Parathyroid adenoma (tissue), 2 donors: ENCODE measurements at regions not wholly inside any gene's neighbourhood (a gene's known extent, or its start where the extent isn't known, plus 50 kb on each side); places are given as distances from the start of the nearest gene placed in this dataset.

ENCODE experiments used
- H2AFZ ChIP-seq: fragments of 300-600 bp; sonication (generic); one replicate; pipeline ENCODE4 v1.7.0; 2017; ENCODE audit warnings: antibody characterized with exemption, mild to moderate bottlenecking
- H3K27ac ChIP-seq: fragments of 300-600 bp; sonication (generic); one replicate; pipeline ENCODE4 v1.7.0; 2017
- H3K27me3 ChIP-seq: fragments of 300-600 bp; sonication (generic); one replicate; pipeline ENCODE4 v1.7.0; 2017; ENCODE audit warnings: low read length; ENCODE audit not compliant: control insufficient read depth, insufficient read depth
- H3K36me3 ChIP-seq: fragments of 300-600 bp; sonication (generic); one replicate; pipeline ENCODE4 v1.7.0; 2017; ENCODE audit warnings: low read length; ENCODE audit not compliant: control insufficient read depth, insufficient read depth
- H3K4me1 ChIP-seq: fragments of 300-600 bp; sonication (generic); one replicate; pipeline ENCODE4 v1.7.0; 2017; ENCODE audit warnings: control low read depth
- H3K4me2 ChIP-seq: fragments of 300-600 bp; sonication (generic); one replicate; pipeline ENCODE4 v1.7.0; 2017; ENCODE audit warnings: low read length
- H3K4me3 ChIP-seq: fragments of 300-600 bp; sonication (generic); one replicate; pipeline ENCODE4 v1.7.0; 2017; ENCODE audit warnings: low read depth, low read length
- H3K79me2 ChIP-seq: fragments of 300-600 bp; sonication (generic); one replicate; pipeline ENCODE4 v1.7.0; 2017; ENCODE audit warnings: control low read depth
- H3K9ac ChIP-seq: fragments of 300-600 bp; sonication (generic); one replicate; pipeline ENCODE4 v1.7.0; 2017; ENCODE audit warnings: mild to moderate bottlenecking
- H3K9me3 ChIP-seq: fragments of 300-600 bp; sonication (generic); one replicate; pipeline ENCODE4 v1.7.0; 2017; ENCODE audit warnings: low read length; ENCODE audit not compliant: control insufficient read depth
- TF ChIP-seq, protein P1 (sequence below): fragments of 300-600 bp; sonication (generic); IDR thresholded peaks from one replicate; pipeline ENCODE4 v1.7.0; 2017; ENCODE audit warnings: antibody characterized with exemption, mild to moderate bottlenecking
- donor health status: primary hyperparathyroidism.

DNA sequence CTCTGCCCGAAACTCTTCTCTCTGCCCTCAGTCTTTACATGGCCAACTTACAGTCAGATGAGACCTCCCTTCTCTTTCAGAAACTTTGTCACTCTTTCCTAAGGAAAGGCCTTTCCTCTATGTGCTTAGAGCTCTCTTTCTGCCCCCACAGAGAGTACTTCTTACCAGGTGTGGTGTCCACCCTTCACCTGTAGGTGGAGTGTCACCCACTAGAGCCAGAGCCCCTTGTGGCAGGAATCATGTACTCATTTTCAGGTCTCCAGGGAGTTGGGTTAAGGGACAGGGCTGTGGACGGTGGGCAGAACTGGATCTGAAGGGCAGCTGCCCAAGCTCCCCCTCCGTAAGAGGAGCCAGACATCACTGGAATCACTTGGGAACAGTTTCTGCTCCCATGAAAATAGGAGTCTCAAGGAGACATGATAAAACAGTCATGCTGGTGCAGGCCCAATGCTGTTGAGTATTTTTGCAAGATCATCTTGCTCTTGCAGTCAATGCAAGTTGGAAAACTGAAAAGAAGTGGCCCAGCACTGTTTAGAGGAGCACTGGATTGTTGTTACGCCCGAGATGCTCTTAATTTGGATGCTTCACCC is 436.7 kb downstream of the ZSWIM6 start:
- Histone ChIP-seq H3K4me2 (no peak overlapping the region), H3K9ac (no peak overlapping the region), H2AFZ (no peak overlapping the region), H3K79me2 (no peaks in the 10 kb centered on the region), H3K36me3 (no peaks in the 10 kb centered on the region), H3K4me1 (no peaks in the 10 kb centered on the region), H3K27ac (no peak overlapping the region), H3K9me3 (no peaks in the 10 kb centered on the region), H3K27me3 (no peaks in the 10 kb centered on the region), H3K4me3 (no peak overlapping the region)
- TF ChIP-seq, protein P1, sequence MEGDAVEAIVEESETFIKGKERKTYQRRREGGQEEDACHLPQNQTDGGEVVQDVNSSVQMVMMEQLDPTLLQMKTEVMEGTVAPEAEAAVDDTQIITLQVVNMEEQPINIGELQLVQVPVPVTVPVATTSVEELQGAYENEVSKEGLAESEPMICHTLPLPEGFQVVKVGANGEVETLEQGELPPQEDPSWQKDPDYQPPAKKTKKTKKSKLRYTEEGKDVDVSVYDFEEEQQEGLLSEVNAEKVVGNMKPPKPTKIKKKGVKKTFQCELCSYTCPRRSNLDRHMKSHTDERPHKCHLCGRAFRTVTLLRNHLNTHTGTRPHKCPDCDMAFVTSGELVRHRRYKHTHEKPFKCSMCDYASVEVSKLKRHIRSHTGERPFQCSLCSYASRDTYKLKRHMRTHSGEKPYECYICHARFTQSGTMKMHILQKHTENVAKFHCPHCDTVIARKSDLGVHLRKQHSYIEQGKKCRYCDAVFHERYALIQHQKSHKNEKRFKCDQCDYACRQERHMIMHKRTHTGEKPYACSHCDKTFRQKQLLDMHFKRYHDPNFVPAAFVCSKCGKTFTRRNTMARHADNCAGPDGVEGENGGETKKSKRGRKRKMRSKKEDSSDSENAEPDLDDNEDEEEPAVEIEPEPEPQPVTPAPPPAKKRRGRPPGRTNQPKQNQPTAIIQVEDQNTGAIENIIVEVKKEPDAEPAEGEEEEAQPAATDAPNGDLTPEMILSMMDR, result peak; percentile 81

DNA sequence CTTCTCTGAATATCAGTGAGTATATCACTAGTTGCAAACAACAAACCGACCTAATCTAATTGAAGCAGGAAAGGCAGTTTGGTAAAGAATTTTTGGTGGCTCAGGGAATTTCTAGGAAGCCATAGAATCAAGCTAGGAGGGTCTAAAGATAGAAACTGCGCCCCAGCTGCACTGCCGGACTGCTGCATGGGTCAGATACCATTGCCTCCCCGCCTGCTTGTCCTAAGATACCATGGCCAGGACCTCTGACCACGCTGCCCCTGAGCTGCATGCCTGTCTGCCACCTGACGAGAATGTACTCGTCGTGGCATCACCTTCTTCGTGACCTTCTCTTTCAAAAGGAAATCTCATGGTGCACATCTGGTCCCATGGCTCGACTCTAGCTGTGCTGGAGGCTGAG is 439.0 kb downstream of the ZSWIM6 start:
- H3K4me2 ChIP-seq, result no peak overlapping the region
- H3K9me3 ChIP-seq, result no peaks in the 10 kb centered on the region
- no peak overlapping the region for H2AFZ ChIP-seq
- no peak overlapping the region for H3K27ac ChIP-seq
- TF ChIP-seq, protein P1, result no peak
- no peaks in the 10 kb centered on the region for H3K36me3 ChIP-seq
- H3K9ac ChIP-seq, result no peak overlapping the region
- no peaks in the 10 kb centered on the region for H3K4me1 ChIP-seq
- no peaks in the 10 kb centered on the region for H3K27me3 ChIP-seq
- H3K79me2 ChIP-seq, result no peaks in the 10 kb centered on the region
- H3K4me3 ChIP-seq, result no peak overlapping the region

DNA sequence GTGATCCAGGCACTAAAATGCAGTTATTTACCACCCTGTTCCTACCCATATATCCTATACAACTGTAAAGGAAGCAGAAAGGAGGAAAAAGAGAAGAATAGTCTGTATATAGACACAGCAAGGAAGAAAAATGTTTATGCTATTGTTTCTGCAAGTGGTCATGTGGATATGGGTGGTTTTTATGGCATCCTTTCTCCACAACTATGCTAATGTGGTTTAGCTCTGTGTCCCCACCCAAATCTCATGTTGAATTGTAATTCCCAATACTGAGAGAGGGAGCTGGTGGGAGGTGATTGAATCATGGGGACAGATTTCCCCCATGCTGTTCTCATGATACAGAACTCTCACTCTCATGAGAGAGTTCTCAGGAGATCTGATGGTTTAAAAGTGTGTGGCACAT is 439.8 kb downstream of the ZSWIM6 start:
- H3K9me3 ChIP-seq, result no peaks in the 10 kb centered on the region
- no peak overlapping the region for H2AFZ ChIP-seq
- no peak overlapping the region for H3K4me3 ChIP-seq
- no peaks in the 10 kb centered on the region for H3K27me3 ChIP-seq
- no peak overlapping the region for H3K9ac ChIP-seq
- no peaks in the 10 kb centered on the region for H3K4me1 ChIP-seq
- H3K27ac ChIP-seq, result no peak overlapping the region
- no peaks in the 10 kb centered on the region for H3K79me2 ChIP-seq
- no peaks in the 10 kb centered on the region for H3K36me3 ChIP-seq
- TF ChIP-seq, protein P1, result no peak
- H3K4me2 ChIP-seq, result no peak overlapping the region

DNA sequence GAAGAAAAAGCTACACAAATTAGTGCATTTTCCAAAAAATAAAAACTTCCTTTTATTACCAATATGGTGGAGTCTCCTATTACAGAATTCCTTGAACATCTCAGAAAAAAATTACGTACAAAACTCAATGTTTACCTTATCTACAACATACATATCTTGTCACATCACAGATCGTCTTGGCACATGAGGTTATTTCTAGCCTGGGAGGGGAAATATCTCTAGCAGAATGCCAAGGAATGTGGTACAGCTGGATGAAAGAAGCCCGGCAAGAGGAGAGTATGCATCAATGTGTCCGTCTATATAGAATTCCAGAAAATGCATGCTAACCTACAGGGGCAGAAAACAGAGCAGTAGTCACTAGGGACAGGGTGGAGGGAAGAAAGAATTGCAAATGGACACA is 443.8 kb downstream of the ZSWIM6 start:
- no peak overlapping the region for H3K4me2 ChIP-seq
- no peaks in the 10 kb centered on the region for H3K79me2 ChIP-seq
- H3K4me1 ChIP-seq, result no peaks in the 10 kb centered on the region
- no peak overlapping the region for H3K9ac ChIP-seq
- no peak overlapping the region for H3K27ac ChIP-seq
- H3K4me3 ChIP-seq, result no peak overlapping the region
- no peaks in the 10 kb centered on the region for H3K9me3 ChIP-seq
- no peaks in the 10 kb centered on the region for H3K36me3 ChIP-seq
- no peaks in the 10 kb centered on the region for H3K27me3 ChIP-seq
- TF ChIP-seq, protein P1, result no peak
- H2AFZ ChIP-seq, result no peak overlapping the region

DNA sequence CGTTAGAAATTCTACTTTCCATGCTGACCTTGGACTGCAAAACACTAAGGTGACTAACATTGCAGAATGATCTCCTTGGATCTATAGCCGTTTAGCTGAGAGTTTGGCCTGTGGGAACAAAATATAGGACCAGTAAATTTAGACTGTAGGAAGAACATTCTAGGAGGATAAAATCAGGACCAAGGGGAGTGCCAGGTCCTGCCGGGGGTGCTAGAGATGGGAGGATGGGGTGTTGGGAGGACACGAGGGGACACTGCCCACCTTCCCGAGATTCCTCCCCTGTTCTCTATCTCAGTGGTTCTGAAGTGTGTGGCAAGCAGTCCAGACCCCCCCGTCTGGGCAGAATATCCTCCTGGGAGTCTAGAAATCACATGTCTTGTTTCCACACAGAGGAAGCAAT is 445.2 kb downstream of the ZSWIM6 start:
- no peaks in the 10 kb centered on the region for H3K9me3 ChIP-seq
- no peak overlapping the region for H2AFZ ChIP-seq
- H3K27me3 ChIP-seq, result no peaks in the 10 kb centered on the region
- no peaks in the 10 kb centered on the region for H3K4me1 ChIP-seq
- no peak overlapping the region for H3K9ac ChIP-seq
- H3K36me3 ChIP-seq, result no peaks in the 10 kb centered on the region
- no peak overlapping the region for H3K4me3 ChIP-seq
- no peak overlapping the region for H3K4me2 ChIP-seq
- TF ChIP-seq, protein P1, result no peak
- no peaks in the 10 kb centered on the region for H3K79me2 ChIP-seq
- no peak overlapping the region for H3K27ac ChIP-seq
